ENCODE measurements at regions not wholly inside any gene's neighbourhood (a gene's known extent, or its start where the extent isn't known, plus 50 kb on each side); places are given as distances from the start of the nearest gene placed in this dataset.
"Not testable (repeated sequence)": the region's sequence is repeated elsewhere in the genome, so short reads cannot be mapped to it uniquely, and the experiment has no call there.

DNA sequence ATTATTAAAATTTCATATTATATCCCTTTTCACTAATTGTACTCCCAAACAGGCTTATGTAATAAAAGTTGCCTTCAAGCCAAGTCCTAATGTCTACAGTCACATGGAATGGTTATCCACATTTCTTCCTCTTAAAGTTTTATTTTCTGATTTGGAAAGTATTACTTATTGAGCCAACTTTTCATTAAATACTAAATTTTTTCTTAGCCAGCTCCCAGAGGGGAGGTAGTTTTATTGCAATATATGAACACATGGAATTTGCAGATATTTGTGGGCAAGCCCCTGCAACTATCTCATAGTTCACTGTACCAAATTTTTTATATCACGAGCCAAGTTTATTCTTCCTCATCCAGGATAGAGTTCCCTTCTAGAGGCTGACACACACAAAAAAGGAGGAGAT, 332.8 kb upstream of the PTGER4 start:
- no peak for DNase-seq

- DNase-seq = not testable (repeated sequence)
Observed at GRCh38 chr5:40338434-40338833, 341.3 kb upstream of the PTGER4 start.

DNA sequence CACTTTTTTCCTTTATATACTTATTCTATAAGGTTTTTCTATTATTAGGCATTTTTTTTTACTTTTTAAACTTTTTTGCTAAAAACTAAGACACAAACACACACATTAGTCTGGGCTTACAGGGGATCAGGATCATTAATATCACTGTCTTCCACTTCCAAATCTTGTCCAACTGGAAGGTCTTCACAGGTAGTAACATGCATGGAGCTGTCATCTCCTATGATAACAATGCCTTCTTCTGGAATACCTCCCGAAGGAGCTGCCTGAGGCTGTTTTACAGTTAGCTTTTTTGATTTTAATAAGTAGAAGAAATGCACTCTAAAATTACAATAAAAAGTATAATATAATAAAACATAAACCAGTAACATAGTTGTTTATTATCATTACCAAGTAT, 345.5 kb upstream of the PTGER4 start:
- no peak for DNase-seq

- no peak for DNase-seq
Observed at GRCh38 chr5:40333459-40334241, 346.1 kb upstream of the PTGER4 start.

DNA sequence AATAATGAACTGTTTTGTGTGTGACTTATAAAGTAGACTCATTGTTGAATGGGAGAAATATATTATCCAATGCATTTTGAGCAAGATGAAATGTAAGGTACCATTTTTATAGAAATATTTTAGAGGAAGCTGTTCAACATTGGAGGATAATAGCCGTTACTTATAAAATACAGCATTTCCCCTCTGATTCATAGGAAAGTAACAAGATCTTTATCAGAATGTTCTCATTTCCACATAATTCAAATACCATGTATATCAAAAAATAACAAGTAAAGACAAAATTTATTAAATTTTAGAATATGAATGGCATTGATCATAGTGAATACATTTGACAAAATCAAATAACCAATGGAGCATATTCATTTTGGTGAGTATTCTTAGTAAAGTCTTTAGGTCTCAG, 346.7 kb upstream of the PTGER4 start:
- no peak for DNase-seq

GRCh38 chr5:40331616-40332015, 348.1 kb upstream of the PTGER4 start:
- no peak for DNase-seq

DNA sequence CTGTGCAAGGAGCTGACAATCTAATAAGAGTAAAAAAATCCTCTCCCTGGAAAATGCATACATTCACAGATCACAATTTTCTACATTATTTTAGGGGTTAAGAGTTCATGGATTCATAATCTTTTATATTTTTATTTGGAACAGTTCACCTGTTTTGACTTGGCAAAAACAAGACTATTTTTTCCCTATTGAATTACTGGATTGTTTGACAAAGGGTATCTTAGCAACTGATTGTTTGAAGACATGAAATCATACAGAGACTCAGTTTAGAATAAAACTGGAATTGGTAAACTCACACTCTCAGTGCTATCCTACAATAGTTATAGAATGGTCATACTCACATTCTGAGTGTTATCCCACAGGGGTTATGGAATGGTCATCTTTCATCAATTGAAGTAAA, 358.2 kb upstream of the PTGER4 start:
- DNase-seq = no peak

GRCh38 chr5:40318395-40318794, 361.3 kb upstream of the PTGER4 start:
- no peak for DNase-seq

- DNase-seq = no peak
Observed at GRCh38 chr5:40317023-40317422, 362.7 kb upstream of the PTGER4 start.

DNA sequence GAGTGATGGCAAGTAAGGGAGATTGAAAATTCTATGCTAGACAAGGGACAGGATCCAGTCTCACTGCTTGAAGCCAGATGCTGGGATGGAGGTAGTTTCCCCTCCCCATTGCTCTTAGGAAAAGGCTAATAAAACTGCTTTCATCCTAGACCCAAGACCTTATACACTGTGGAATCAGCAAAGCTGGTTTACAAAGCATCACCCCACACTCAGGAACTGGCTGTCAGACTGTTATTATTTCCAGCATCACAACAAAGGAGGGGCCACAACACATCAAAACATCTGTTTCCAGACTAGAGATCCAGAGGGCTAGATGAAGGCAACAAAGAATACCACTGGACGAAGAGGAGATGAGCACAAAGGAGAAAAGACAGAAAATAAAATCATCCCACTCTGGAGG, 364.6 kb upstream of the PTGER4 start:
- DNase-seq = no peak

DNA sequence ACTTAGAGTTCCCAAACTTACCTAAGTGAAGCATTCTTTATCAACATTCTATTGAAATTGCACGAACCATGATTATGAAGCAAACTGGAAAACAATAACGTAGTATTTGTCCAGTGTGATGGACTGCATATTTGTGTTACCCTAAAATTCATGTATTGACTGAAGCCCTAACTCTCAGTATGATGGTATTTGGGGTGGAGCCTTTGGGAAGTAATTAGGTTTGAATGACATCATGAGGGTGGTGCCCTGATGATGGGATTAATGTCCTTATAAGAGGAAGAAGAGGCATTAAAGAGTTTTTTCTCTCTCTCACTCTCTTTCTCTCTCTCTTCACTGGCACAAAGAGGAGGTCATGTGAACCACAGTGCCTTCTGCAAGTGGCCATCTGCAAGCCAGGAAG, 365.4 kb upstream of the PTGER4 start:
- no peak for DNase-seq

DNA sequence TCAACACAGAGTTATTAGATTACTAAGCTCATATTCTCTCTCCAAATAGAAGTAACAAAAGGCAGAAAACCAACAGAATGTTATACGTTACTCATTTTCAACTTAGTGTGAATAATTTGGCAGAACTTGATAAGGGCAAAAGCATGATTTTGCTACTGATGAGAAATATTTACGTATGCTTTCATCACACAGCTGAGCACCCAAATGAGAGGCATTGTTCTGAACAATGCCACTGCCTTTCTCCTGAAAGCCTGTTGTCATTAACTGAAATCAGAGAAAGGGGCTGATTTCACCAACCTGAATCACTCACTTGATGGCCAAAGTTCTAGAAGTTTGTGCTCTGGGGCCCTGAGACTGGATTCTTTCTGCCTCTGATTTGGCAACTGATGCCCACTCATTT, 367.5 kb upstream of the PTGER4 start:
- no peak for DNase-seq

- DNase-seq = no peak
Observed at GRCh38 chr5:40309851-40310250, 369.9 kb upstream of the PTGER4 start.

- DNase-seq = no peak
Observed at GRCh38 chr5:40308867-40309266, 370.8 kb upstream of the PTGER4 start.

GRCh38 chr5:40307920-40308319, 371.8 kb upstream of the PTGER4 start:
- no peak for DNase-seq

GRCh38 chr5:40306869-40307487, 372.7 kb upstream of the PTGER4 start:
- DNase-seq = no peak

GRCh38 chr5:40292006-40292405, 387.7 kb upstream of the PTGER4 start:
- no peak for DNase-seq

DNA sequence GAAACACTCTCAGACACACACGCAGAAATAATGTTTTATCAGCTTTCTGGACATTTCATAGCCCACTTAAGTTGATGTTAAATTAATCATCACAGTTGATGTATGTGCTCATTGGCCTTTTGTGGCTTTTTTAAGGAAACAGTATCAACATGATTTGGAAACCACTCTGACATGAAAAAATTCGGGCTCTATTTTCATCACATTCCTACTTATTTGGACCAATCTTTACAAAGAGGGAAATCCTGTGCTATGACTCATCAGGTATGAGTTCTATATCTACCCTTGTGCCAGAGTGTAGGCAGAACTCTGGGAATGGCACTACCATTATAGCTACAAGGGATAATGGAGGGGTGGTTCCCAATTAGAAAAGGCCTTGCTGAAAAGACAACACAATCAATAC, 388.4 kb upstream of the PTGER4 start:
- no peak for DNase-seq

GRCh38 chr5:40288800-40289485, 390.8 kb upstream of the PTGER4 start:
- no peak for DNase-seq

DNA sequence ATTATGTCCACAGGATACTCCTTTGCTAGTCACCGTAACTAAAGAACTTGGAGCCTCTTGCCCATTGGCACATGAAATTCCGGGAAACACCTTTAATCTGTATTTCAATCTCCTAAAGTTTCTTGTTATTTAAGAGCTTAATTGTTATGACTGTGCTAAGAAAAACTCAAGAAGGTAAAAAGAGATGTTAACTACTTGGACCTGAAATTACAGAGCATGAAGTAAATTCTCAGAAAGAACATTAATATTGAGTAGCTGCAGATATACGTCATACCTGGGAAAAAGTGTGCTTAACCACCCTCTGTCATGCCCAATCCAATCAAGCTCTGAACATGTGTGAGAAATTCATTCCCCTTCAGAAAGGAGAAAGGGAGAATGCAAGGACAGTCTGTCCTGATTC, 394.9 kb upstream of the PTGER4 start:
- no peak for DNase-seq

DNA sequence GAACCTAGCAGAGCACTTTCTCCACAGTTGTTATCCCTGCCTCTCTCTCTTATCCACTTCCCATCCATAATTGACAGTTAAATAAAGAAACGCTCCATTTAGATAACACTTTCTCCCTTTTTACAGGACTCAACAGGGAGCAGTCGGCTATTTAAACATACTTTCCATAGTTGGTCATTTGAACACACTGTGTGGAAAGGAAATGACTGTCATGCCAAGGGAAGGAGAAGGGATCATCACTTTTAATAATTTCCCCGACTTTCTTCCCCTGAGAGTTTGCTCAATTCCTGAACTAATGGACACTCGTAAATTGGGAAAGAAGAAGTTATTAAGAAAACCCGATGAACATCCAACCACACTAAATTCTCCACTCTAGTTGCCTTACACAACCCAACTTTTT, 400.8 kb upstream of the PTGER4 start:
- no peak for DNase-seq

- no peak for DNase-seq
Observed at GRCh38 chr5:40277161-40277906, 402.4 kb upstream of the PTGER4 start.

DNA sequence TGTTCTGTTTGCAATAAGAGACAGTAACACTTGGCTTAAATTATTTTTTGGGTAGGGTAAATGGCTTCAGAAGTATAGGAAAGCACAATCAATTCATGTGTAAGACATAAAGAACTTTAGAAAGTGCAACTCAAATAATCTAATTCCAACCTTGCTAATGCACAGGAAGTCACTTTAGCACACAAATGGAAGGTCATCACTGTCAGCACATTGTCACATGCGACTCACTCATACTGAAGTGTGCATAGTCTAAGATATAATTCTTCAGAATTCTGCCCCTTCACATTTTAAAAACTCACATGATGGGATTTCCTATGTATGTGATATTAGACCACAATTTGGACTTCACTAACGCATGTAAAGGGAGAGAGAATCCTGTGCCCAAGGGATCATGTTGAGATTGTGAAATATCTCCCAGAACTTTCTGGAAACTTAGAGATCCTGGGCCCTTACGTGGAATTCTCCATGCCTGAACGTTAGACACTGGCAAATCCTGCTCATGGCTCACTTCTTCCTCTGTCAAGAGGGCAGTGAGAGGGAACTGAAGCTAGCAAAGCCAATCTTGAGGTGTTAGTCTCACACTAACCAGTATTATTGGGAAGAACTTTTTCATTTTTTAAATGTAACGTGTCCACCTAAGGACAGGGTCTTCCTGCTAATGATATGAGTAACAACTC, 403.2 kb upstream of the PTGER4 start:
- no peak for DNase-seq
